Neural progenitor cell (in vitro differentiated cells): ENCODE measurements at regions not wholly inside any gene's neighbourhood (a gene's known extent, or its start where the extent isn't known, plus 50 kb on each side); places are given as distances from the start of the nearest gene placed in this dataset.

Experiments
- CTCF ChIP-seq: fragments of 200-600 bp; sonication (generic); IDR thresholded peaks from 2 replicates; pipeline ENCODE4 v1.5.1; 2017; ENCODE audit warnings: antibody characterized with exemption, mild to moderate bottlenecking
- EZH2 ChIP-seq: fragments of 200-600 bp; sonication (generic); IDR thresholded peaks from 2 replicates; pipeline ENCODE4 v1.6.1; 2017; ENCODE audit warnings: antibody characterized with exemption, mild to moderate bottlenecking, moderate library complexity
- EZH2phosphoT487 ChIP-seq: fragments of 200-600 bp; sonication (generic); IDR thresholded peaks from 2 replicates; pipeline ENCODE4 v1.6.1; 2017; ENCODE audit warnings: antibody characterized with exemption

GRCh38 chr12:30442461-30442860 lies 253.2 kb downstream of the IPO8 start:
- TF ChIP-seq CTCF (no peak), EZH2 (no peak), EZH2phosphoT487 (no peak)
